Hematopoietic multipotent progenitor cell treated with erythropoietin and hydrocortisone succinate and interleukin-3 and kit ligand, for 8 days (in vitro differentiated cells): ENCODE measurements at regions not wholly inside any gene's neighbourhood (a gene's known extent, or its start where the extent isn't known, plus 50 kb on each side); places are given as distances from the start of the nearest gene placed in this dataset.
A peak's percentile ranks its signal among the peaks of the same experiment; 100 is the strongest.
"Not testable (repeated sequence)": the region's sequence is repeated elsewhere in the genome, so short reads cannot be mapped to it uniquely, and the experiment has no call there.

Experiments used
- DNase-seq: peaks from one replicate; pipeline ENCODE4 v3.0.0-alpha.2; 2015

GRCh38 chr7:142602756-142603155 lies 146.5 kb upstream of the PRSS1 start:
- DNase-seq = no peak

GRCh38 chr7:142602183-142602582 lies 147.1 kb upstream of the PRSS1 start:
- no peak for DNase-seq

- no peak for DNase-seq
These were observed 151.0 kb upstream of the PRSS1 start for GRCh38 chr7:142598297-142598696.

GRCh38 chr7:142597547-142597946 lies 151.7 kb upstream of the PRSS1 start:
- DNase-seq = no peak

- DNase-seq = no peak
These were observed 153.3 kb upstream of the PRSS1 start for GRCh38 chr7:142595816-142596516.

DNA sequence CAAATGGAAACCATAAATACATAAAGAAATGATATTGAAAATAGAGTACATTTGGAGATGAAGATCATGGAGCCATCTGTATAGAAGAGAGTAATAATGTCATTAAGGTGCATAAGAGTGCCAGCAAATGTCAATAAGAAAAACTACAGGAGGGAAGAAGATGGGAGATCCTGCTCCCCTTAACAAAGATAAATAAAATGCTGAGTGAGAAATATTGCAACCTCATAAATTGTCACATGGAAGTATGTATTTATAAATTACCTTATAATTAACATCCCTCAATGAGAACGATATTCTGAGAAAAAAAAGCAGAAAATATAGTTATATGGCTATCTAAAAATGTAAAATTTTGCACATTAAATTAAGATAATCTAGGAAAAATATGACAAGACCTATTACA lies 155.2 kb upstream of the PRSS1 start:
- no peak for DNase-seq

GRCh38 chr7:142593106-142593505 lies 156.2 kb upstream of the PRSS1 start:
- no peak for DNase-seq

DNA sequence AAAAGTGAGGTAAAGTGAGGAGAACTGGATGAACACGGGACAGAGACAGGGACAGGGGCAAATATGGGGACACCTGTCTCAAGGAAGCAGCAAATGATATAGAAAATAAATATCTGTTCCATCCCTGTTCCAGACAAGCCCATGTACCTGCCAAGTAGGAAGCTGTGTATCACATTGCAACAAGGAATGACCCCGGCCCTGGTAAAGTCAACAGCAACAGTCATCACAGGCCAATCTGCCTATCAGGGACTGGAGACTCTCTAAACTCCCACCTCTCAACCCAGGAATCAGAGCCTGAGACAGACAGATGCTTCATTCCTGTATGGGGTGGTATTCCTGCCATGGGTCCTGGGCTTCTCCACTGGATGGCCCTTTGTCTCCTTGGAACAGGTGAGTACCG lies 156.6 kb upstream of the PRSS1 start:
- no peak for DNase-seq

GRCh38 chr7:142592231-142592630 lies 157.0 kb upstream of the PRSS1 start:
- DNase-seq = no peak

DNA sequence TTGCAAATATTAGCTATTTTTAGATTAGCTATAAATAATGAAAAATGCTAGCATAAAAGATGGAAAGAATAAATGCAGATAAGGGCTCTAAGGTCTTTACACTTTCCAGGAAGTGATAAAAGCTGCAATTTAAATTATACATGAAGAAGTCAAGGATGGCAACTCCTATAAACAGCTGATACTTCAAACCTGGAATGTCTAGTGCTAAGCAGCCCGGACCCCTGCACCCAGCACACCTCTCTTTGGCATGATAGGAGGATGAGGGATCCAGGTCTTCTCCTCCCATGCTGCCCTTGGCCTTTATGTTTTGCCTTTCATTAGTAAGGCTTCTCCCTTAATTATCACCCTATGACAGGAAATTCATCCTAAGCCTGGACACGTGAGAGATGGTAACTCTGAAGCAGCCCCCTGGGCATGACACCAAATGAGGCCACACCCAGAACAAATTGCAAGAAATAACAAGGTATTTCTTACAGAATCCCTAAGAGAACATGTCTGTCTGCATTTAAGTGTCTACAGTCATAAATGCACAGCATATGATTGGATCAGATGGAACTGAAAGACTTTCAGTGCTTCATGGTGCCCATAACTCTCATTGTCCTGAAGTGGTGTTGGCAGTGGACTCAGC lies 158.3 kb upstream of the PRSS1 start:
- no peak for DNase-seq

- no peak for DNase-seq
These were observed 159.2 kb upstream of the PRSS1 start for GRCh38 chr7:142590077-142590476.

DNA sequence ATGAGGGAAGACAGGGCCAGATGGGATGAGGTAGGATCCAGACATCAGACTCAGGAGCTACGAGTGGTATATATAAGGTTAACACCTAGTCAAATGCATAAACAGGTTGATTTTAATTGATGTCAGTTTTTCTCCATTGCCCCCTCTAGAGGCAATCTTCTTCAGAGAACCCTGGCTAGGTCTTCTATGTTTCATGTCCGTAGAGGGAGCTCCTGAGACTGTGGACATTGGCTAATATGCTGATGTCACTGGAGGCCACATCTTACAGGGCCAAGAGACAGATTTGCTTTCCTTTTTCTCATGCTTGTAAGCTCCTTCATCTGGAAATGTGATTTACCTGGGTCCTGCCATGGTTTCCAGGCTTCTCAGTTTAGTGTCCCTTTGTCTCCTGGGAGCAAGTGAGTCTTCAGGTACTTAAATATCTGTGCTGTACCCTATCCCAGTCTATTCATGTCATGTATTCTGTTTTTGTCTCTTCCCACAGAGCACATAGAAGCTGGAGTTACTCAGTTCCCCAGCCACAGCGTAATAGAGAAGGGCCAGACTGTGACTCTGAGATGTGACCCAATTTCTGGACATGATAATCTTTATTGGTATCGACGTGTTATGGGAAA lies 161.6 kb upstream of the PRSS1 start:
- peak; percentile 76 for DNase-seq

DNA sequence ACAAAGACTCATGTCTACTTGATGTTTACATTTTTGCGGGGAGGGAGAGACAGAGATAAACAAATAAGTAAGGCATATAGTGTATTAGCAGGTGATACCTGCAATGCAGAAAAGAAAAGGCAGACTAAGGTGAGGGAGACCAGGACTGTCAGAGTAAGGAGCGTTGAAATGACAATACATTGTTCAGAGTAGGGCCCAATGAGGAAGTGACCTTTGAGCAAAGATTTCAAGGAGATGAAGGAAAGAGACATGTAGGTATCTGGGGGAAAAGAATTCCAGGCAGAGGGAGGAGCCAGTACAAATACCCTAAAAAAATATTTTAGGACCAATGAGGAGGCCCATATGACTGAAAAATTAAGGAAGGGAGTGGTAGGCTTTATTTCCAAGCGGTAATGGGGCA lies 162.7 kb upstream of the PRSS1 start:
- no peak for DNase-seq

DNA sequence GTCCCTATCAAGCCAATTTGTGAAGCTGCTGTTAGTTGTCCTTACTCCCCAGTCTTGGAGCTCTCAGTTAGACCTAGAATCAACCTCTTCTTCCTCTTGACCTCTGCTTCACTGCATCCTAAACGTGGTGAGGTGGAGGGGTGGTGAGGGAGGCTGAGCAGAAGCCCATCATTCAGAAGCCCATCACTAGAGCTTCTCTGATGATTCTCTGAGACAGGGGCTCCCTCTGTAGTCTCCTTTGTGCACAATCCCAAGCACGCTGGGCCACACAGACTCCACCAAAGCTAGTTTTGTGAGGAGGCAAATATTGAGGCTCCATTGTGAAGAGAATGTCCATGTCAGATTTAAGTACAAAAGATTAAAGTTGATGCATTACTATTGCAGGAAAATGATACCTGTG lies 163.8 kb upstream of the PRSS1 start:
- no peak for DNase-seq

GRCh38 chr7:142584765-142585164 lies 164.5 kb upstream of the PRSS1 start:
- DNase-seq = no peak

DNA sequence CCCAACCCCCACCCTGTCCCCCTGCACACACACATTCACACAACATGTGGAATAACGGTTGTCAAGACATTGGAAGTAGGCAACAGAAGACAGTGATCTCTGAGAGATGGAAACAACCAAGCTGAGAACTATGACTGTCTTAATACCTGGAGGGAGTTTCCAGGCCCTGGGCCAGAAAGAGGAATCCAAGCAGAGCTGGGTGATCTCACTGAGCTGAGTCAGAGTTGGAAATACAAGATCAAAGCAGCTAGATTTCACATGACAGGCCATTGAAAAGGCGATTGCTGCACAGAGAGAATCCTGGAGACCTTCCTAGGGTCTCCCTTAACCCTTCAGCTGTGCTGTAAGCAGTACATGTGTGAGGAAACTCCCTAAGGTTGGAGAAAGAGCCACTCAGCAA lies 165.8 kb upstream of the PRSS1 start:
- peak; percentile 8 for DNase-seq

DNA sequence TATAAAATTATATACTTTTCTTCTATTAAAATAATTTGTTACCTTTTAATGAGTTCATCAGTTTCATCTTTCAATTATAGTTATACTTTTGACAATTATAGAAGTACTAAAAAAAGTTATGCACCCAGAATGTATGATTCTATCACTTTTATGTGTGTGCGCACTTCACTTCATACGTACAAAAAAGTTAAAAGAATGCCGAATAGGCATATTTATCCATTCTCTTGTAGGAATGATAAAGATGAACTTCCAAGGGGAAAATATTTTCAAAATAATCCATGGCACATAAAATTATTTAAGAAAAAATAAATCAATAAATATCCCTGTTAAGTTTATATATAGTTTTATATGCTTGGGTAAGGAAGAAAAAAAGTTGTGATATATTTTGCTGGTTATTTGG lies 166.9 kb upstream of the PRSS1 start:
- no peak for DNase-seq

- no peak for DNase-seq
These were observed 167.9 kb upstream of the PRSS1 start for GRCh38 chr7:142581341-142581740.

DNA sequence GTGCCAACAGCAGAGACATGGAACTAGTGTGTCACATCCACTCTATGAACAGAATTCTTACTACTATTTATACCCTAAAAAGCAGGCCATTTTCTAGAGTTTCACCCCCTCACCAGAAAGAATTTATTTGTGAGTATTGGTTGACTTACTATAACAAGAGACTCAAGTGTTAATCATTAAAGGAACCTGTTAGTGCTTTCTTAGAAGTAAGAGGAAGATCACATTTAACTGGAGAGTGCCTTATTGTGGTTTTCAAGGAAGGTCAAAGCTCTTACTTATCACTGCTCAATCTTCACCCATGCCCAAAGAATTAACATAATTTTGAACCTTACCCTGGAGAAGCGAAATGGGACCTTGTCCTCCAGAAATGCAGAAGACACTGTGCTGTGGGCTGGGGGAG lies 169.3 kb upstream of the PRSS1 start:
- DNase-seq = no peak

DNA sequence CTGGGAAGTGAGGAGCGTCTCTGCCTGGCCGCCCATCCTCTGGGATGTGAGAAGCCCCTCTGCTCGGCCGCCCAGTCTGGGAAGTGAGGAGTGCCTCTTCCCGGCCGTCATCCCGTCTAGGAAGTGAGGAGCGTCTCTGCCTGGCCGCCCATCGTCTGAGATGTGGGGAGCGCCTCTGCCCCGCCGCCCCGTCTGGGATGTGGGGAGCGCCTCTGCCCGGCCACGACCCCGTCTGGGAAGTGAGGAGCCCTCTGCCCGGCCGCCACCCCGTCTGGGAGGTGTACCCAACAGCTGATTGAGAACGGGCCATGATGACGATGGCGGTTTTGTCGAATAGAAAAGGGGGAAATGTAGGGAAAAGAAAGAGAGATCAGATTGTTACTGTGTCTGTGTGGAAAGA lies 173.9 kb upstream of the PRSS1 start:
- not testable (repeated sequence) for DNase-seq

DNA sequence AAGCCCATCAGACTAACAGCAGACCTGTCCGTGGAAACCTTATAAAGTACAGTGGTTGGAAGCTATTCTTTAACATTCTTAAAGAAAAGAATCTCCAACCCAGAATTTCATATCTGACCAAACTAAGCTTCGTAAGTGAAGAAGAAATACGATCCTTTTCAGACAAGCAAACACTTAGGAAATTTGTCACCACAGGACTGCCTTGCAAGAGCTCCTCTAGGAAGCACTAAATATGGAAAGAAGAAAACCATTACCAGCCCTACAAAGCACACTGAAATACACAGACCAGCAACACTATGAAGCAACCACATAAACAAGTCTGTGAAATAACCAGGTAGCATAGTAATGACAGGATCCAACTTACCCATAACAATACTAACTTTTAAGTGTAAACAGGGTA lies 177.7 kb upstream of the PRSS1 start:
- DNase-seq = no peak

DNA sequence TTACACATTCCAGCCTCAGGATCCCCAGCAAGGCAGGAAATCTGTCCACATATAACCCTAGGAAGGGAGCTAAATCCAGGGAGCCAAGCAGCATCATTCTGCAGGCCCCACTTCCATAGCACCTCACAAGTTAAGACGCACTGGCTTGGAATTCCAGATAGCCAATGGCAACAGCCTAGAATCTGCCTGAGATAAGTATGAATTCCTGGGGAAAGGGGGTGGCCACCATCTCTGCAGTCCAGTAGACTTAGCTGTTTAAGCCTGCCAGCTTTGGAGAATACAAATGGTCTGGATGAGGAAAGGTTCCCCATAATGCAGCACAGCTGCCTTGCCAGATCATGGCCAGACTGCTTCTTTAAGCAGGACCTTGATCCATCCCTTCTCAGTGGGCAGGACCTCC lies 179.4 kb upstream of the PRSS1 start:
- DNase-seq = no peak

GRCh38 chr7:142568435-142569097 lies 180.7 kb upstream of the PRSS1 start:
- no peak for DNase-seq
